HL-60 (cell line): ENCODE measurements at regions not wholly inside any gene's neighbourhood (a gene's known extent, or its start where the extent isn't known, plus 50 kb on each side); places are given as distances from the start of the nearest gene placed in this dataset.

Experiments used
- DNase-seq, 2 experiments: peaks; one replicate each; pipeline ENCODE4 v3.0.0-alpha.2; 2010 to 2020; ENCODE audit warnings: low read depth in 1 of 2, low spot score in 1 of 2
- H3K27ac ChIP-seq: fragments of 250-450 bp; sonication (Bioruptor Pico); replicated peaks from 2 replicates; pipeline ENCODE4 v1.5.1; 2020; ENCODE audit warnings: mild to moderate bottlenecking, moderate library complexity
- H3K27me3 ChIP-seq: fragments of 250-450 bp; sonication (Bioruptor Pico); 2 replicates; pipeline ENCODE4 v1.5.1; 2021; ENCODE audit warnings: mild to moderate bottlenecking, moderate library complexity; ENCODE audit not compliant: insufficient read depth, poor library complexity, severe bottlenecking
- H3K4me3 ChIP-seq: replicated peaks from 2 replicates; pipeline ENCODE4 v1.5.1; 2011; ENCODE audit warnings: mild to moderate bottlenecking, control low read depth, low read length; ENCODE audit not compliant: insufficient read depth
- GABPA ChIP-seq: IDR thresholded peaks from 2 replicates; pipeline ENCODE4 v1.6.1; 2012; ENCODE audit warnings: low read depth
- POLR2AphosphoS5 ChIP-seq: IDR thresholded peaks from 2 replicates; pipeline ENCODE4 v1.6.1; 2012; ENCODE audit warnings: low read depth
- SPI1 ChIP-seq: IDR thresholded peaks from 2 replicates; pipeline ENCODE4 v1.6.1; 2012; ENCODE audit warnings: low read depth, mild to moderate bottlenecking, borderline replicate concordance
- TF ChIP-seq, protein P1 (sequence below): IDR thresholded peaks from one replicate; pipeline ENCODE4 v1.5.1; 2011; ENCODE audit warnings: low read length, control low read depth, inconsistent platforms; ENCODE audit not compliant: insufficient read depth
- TF ChIP-seq, protein P2 (sequence below): IDR thresholded peaks from 2 replicates; pipeline ENCODE4 v1.6.1; 2012; ENCODE audit warnings: low read depth; ENCODE audit not compliant: insufficient replicate concordance

DNA sequence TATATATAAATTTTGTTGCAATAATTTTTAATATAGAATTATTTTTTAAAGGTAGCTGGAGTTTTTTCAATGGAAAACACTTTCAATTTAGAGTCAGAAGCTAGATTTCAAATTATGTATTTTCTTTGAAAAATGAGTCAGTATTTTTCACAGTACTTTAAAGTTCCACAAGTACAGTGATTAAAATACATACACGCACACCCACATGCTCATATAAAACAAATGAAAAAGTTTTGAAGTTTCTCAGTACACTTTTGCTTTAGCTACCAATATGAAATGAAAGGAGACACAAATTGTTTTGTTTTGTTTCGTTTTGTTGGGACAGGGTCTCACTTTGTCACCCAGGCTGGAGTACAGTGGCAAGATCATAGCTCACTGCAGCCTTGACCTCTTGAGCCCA, 98.6 kb downstream of the CYB561 start:
- TF ChIP-seq SPI1: no peak
- TF ChIP-seq, protein P1, sequence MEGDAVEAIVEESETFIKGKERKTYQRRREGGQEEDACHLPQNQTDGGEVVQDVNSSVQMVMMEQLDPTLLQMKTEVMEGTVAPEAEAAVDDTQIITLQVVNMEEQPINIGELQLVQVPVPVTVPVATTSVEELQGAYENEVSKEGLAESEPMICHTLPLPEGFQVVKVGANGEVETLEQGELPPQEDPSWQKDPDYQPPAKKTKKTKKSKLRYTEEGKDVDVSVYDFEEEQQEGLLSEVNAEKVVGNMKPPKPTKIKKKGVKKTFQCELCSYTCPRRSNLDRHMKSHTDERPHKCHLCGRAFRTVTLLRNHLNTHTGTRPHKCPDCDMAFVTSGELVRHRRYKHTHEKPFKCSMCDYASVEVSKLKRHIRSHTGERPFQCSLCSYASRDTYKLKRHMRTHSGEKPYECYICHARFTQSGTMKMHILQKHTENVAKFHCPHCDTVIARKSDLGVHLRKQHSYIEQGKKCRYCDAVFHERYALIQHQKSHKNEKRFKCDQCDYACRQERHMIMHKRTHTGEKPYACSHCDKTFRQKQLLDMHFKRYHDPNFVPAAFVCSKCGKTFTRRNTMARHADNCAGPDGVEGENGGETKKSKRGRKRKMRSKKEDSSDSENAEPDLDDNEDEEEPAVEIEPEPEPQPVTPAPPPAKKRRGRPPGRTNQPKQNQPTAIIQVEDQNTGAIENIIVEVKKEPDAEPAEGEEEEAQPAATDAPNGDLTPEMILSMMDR: no peak
- no peak overlapping the region for H3K27ac ChIP-seq
- no peak overlapping the region for H3K4me3 ChIP-seq
- DNase-seq: no peak
- no peaks in the 10 kb centered on the region for H3K27me3 ChIP-seq

DNA sequence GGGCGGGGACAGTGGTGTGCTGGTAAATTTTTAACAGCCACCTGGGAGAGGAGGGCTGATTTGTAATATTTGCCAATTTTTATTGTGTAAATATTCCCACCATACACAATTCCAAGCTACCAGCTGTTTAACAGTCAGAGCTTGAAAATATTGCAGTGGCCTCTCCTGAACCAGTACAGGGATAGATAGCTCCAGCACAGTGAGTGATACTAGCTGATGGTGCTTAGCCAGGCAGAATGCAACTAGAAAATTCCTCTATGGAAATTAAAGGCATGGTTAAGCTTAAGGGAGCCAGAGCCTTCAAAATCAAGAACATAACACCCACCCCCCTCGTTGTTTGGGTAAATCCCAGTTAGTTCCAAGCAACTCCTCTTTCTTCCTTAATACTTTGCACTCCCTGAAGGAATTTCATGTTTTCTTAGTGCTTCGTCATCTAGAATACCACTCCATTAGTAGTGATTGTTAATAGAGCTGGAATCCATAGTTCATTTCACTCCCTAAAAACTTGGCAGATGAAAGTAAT, 96.6 kb downstream of the CYB561 start:
- no peaks in the 10 kb centered on the region for H3K27me3 ChIP-seq
- H3K4me3 ChIP-seq: no peak overlapping the region
- no peak for DNase-seq
- H3K27ac ChIP-seq: no peak overlapping the region
- TF ChIP-seq, protein P2, sequence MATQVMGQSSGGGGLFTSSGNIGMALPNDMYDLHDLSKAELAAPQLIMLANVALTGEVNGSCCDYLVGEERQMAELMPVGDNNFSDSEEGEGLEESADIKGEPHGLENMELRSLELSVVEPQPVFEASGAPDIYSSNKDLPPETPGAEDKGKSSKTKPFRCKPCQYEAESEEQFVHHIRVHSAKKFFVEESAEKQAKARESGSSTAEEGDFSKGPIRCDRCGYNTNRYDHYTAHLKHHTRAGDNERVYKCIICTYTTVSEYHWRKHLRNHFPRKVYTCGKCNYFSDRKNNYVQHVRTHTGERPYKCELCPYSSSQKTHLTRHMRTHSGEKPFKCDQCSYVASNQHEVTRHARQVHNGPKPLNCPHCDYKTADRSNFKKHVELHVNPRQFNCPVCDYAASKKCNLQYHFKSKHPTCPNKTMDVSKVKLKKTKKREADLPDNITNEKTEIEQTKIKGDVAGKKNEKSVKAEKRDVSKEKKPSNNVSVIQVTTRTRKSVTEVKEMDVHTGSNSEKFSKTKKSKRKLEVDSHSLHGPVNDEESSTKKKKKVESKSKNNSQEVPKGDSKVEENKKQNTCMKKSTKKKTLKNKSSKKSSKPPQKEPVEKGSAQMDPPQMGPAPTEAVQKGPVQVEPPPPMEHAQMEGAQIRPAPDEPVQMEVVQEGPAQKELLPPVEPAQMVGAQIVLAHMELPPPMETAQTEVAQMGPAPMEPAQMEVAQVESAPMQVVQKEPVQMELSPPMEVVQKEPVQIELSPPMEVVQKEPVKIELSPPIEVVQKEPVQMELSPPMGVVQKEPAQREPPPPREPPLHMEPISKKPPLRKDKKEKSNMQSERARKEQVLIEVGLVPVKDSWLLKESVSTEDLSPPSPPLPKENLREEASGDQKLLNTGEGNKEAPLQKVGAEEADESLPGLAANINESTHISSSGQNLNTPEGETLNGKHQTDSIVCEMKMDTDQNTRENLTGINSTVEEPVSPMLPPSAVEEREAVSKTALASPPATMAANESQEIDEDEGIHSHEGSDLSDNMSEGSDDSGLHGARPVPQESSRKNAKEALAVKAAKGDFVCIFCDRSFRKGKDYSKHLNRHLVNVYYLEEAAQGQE: no peak
- no peak for TF ChIP-seq POLR2AphosphoS5
- TF ChIP-seq GABPA: no peak
- TF ChIP-seq SPI1: no peak
- TF ChIP-seq, protein P1: no peak

DNA sequence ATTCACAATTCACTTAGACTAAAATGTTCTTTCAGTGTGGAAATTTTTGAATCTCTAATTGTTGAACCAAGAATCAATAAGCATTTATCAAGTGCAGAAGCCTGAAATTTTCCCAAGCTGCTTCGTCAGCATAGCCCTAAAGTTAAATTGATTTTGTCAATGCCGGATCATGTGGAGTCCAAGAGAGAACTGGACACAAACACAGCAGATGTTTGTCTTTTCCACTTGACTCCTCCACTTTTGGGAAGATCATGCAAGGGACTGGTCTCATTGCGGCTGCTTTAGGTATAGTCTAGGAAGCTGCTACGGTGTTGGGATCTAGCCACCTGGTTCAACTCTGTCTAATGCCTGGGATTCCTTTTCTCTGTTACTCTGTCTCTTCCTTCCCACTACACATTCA, 95.7 kb downstream of the CYB561 start:
- Histone ChIP-seq H3K27ac (no peak overlapping the region), H3K27me3 (no peaks in the 10 kb centered on the region), H3K4me3 (no peak overlapping the region)
- TF ChIP-seq GABPA (no peak), POLR2AphosphoS5 (no peak), SPI1 (no peak)
- TF ChIP-seq, protein P2: no peak
- TF ChIP-seq, protein P1: no peak
- no peak for DNase-seq

DNA sequence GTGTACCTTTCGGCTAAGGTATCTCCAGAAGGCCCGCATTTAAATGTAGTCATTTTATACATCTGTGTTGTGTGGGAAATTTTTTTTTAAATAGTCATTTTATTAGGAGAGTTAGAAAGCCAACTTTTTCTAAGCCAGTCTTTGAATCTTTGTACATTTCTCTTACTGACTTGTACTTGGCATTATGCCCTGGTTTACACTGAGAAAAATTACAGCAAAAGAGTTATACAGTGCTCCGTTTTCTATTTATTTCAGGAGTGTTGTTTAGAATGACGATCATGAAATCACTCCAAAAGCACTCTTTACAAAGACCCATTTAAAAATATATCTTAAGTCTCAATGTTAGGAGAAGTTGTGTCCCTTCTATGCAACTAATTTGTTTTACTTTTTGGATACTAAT, 91.8 kb downstream of the CYB561 start:
- Histone ChIP-seq H3K27ac (no peak overlapping the region), H3K27me3 (no peaks in the 10 kb centered on the region), H3K4me3 (no peak overlapping the region)
- no peak for TF ChIP-seq POLR2AphosphoS5
- TF ChIP-seq, protein P2: no peak
- no peak for TF ChIP-seq SPI1
- no peak for TF ChIP-seq GABPA
- TF ChIP-seq, protein P1: no peak
- DNase-seq: no peak
